ENCODE measurements at regions not wholly inside any gene's neighbourhood (a gene's known extent, or its start where the extent isn't known, plus 50 kb on each side); places are given as distances from the start of the nearest gene placed in this dataset.

GRCh38 chr12:114751712-114752111 is 67.7 kb upstream of the TBX3 start:
- H4K5ac ChIP-seq (ENCODE audit: insufficient read length, low read depth, low read length), result no peak overlapping the region
- DNase-seq (ENCODE audit: low read depth in 1 of 2, low spot score in 2 of 2), result no peak
- POLR2A ChIA-PET (ENCODE audit: partially characterized antibody), result interaction anchor here (1.2 kb wide), 1 partner anchor 10 kb away, joined by 3 read pairs; no protein-coding TSS in a partner anchor

More at GRCh38 chr12:114751712-114752111, 67.7 kb upstream of the TBX3 start:
- TF ChIP-seq MAFK (IDR thresholded peaks at IDR 0.05; ENCODE audit: low read depth, low read length) (no peak), SP1 (IDR thresholded peaks at IDR 0.05; ENCODE audit: low read depth, low read length) (0 out of 2 replicates have a peak, but pooled peaks have one; percentile 25), TEAD4 (IDR thresholded peaks at IDR 0.05; ENCODE audit: low read depth, low read length) (peak; percentile 88)
- H3K4me1 ChIP-seq (replicated peaks in 1 of 4; ENCODE audit: control insufficient read depth in 3 of 4, insufficient read depth in 4 of 4, low read length in 3 of 4), result peaks cover 0 to 16% (median 9%) of the 10 kb centered on the region in 4 experiments
- CTCF ChIA-PET (ENCODE audit: partially characterized antibody), result interaction anchor here (0.7 kb wide), 1 partner anchor 17 kb away, joined by 3 read pairs; no protein-coding TSS in a partner anchor
- H3K4ac ChIP-seq (replicated peaks; ENCODE audit: insufficient read length, low read depth, low read length), result no peak overlapping the region
- no peaks in the 10 kb centered on the region for H3K79me1 ChIP-seq (ENCODE audit: low read depth, low read length)
- peak overlapping the region in 1 of 2 experiments; percentile 3; a peak in 1 of 4 replicates for H3K4me2 ChIP-seq (ENCODE audit: insufficient read depth in 1 of 2, low read depth in 2 of 2, low read length in 2 of 2)
- H2BK120ac ChIP-seq (replicated peaks; ENCODE audit: low read depth, low read length), result no peak overlapping the region
- H3K9me3 ChIP-seq (ENCODE audit: insufficient read depth in 2 of 2, low read depth in 1 of 2, low read length in 1 of 2), result no peaks in the 10 kb centered on the region
- no peak overlapping the region for H2BK5ac ChIP-seq (ENCODE audit: low read depth, low read length)
- no peaks in the 10 kb centered on the region for H3K79me2 ChIP-seq (ENCODE audit: control insufficient read depth in 1 of 2, insufficient read depth in 2 of 2, low read length in 2 of 2)
- no peaks in the 10 kb centered on the region for H3K23me2 ChIP-seq (ENCODE audit: low read depth, low read length)
- H3K27me3 ChIP-seq (replicated peaks in 1 of 4; ENCODE audit: control insufficient read depth in 3 of 4, extremely low read depth in 1 of 4, insufficient read depth in 3 of 4, low read length in 3 of 4), result peaks cover 0 to 7% (median 2%) of the 10 kb centered on the region in 4 experiments; a peak in 4 of 7 replicates
- no peak overlapping the region for H2BK12ac ChIP-seq (ENCODE audit: low read depth, low read length)
- H3K9ac ChIP-seq (replicated peaks in 1 of 4; ENCODE audit: extremely low read depth in 1 of 4, low read depth in 3 of 4, low read length in 3 of 4), result no peak overlapping the region
- H2AFZ ChIP-seq (ENCODE audit: low read length), result no peak overlapping the region
- no peak overlapping the region for H4K8ac ChIP-seq (ENCODE audit: extremely low read depth, insufficient read depth, low read length)
- FAIRE-seq, result peak; percentile 71
- H2AK5ac ChIP-seq (ENCODE audit: low read depth, low read length), result no peak overlapping the region
- no peak overlapping the region for H2BK20ac ChIP-seq (ENCODE audit: low read length)
- no peaks in the 10 kb centered on the region for H3K36me3 ChIP-seq (ENCODE audit: control insufficient read depth in 2 of 4, insufficient read depth in 4 of 4, low read length in 3 of 4)
- H3K56ac ChIP-seq (replicated peaks; ENCODE audit: insufficient read length, low read depth, low read length), result no peak overlapping the region
- no peak overlapping the region for H2BK15ac ChIP-seq (ENCODE audit: low read length)
- no peak overlapping the region for H4K91ac ChIP-seq (replicated peaks; ENCODE audit: insufficient read length, low read length)
- no peak overlapping the region for H3K14ac ChIP-seq (ENCODE audit: insufficient read length)
- H3K18ac ChIP-seq (ENCODE audit: extremely low read depth, low read length), result no peak overlapping the region
- no peak overlapping the region for H3K4me3 ChIP-seq (ENCODE audit: extremely low read depth in 1 of 4, insufficient read depth in 2 of 4, low read depth in 3 of 4, low read length in 4 of 4)
- WGBS, 2 experiments (ENCODE audit: extremely low coverage in 1 of 2, insufficient coverage in 1 of 2, insufficient read length in 1 of 2, insufficient replicate concordance in 2 of 2, low coverage in 1 of 2, low lambda C conversion rate in 2 of 2, missing lambda C conversion rate in 1 of 2), result 47% methylated on average over 2 of the region's 2 CpGs; no CpG with 5 or more reads in 1 of the 2 experiments
- no peak overlapping the region for H3K23ac ChIP-seq (ENCODE audit: insufficient read length)
- H3K27ac ChIP-seq (ENCODE audit: low read depth, low read length), result no peak overlapping the region
- no peaks in the 10 kb centered on the region for H4K20me1 ChIP-seq (replicated peaks in 1 of 2; ENCODE audit: control insufficient read depth in 1 of 2, insufficient read depth in 2 of 2, low read length in 2 of 2)

Data from H1 (cell line).